Non-pigmented ciliary epithelial cell (primary cell): ENCODE measurements at regions not wholly inside any gene's neighbourhood (a gene's known extent, or its start where the extent isn't known, plus 50 kb on each side); places are given as distances from the start of the nearest gene placed in this dataset.
"Not testable (repeated sequence)": the region's sequence is repeated elsewhere in the genome, so short reads cannot be mapped to it uniquely, and the experiment has no call there.

Experiments
- DNase-seq: peaks from one replicate; pipeline ENCODE4 v3.0.0-alpha.2; 2010; ENCODE audit warnings: low read depth

DNA sequence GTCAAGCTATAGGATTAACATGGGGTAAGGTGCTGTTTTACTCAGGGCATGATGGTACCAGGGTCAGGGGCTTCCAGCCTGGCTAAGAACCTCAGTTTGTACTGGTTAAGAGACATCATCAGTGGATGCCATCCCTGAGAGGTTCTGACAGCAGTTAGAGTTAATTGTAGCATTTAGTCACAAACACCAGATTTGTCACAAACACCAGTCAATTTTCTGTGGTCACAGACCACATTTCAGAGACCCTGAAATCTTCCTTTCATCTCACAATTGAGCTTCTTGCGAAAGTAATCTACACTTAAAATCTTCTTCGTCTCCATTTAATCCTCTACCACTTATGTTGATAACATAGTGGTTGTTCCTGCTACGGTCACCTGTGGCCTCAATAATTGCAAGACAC, 143.0 kb upstream of the EGLN3 start:
- no peak for DNase-seq

DNA sequence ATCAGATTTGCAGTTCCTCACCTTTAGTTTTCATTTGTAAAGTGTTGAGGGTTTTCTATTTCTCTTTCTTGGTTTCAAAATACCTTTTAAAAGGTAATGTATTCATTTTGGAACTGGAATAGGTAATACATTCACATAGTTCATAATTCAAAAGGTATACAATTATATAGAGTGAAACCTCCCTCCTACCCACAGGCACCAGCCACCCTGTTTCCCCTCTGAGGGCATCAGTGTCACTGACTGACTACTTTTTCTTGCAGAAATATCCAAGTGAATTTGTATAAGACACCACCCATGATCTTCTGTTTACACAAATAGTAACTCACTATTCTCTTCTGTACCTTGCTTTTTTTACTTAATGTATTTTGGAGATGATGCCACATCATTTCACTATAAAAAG, 139.6 kb upstream of the EGLN3 start:
- DNase-seq = no peak

DNA sequence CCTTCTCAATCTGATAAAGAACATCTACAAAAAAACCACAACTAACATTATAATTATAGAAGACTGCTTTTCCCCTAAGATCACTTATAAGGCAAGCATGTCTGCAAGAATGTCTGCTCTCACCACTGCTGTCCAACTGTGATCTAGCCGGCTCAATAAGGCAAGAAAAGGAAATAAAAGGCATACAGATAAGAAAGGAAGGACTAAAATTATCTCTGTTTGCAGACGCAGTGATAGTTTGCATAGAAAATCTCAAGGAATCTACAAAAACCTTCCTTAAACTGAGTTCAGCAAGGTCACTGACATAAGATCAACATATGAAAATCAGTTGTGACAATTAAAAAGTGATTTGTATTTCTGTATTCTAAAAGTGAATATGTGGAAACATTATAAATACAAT, 138.0 kb upstream of the EGLN3 start:
- no peak for DNase-seq

DNA sequence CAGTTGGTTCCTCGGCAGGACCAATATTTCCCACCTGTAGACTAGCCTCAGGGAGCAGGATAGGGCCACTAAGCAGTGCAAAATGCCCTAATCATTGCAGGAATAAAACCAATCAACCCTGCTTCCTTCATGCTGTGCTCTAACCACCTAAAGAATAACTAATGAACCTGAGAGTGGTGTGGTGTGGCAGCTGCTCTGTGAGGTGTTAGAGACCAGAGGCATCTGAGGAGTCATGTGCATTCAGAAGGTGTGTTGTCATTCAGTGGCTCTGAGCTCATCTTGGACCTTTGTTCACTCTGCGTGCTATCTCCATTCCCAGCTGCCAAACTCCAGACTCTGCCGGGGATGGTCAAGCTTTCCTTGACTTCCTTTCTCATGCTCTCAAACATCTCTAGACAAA, 136.7 kb upstream of the EGLN3 start:
- DNase-seq = no peak

DNA sequence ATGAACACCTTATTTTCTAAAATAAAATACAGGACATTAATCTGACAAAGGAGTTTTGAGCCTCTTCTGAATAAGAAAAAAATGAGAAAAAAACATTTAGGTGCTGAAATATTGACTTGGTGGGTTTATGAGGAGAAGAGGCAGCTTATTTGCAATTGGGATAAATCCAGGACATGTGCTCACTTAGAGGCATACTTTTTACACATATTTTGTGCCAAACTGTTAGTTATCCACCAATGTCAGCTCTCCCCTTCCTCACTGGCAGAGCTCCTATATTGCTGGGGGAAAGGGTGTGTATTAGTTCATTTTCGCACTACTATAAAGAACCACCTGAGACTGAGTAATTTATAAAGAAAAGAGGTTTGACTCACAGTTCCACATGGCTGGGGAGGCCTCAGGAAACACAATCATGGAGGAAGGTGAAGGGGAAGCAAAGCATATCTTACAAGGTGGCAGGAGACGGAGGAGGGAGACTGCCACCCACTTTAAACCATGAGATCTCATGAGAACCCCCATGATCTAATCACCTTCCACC, 135.4 kb upstream of the EGLN3 start:
- DNase-seq = no peak

DNA sequence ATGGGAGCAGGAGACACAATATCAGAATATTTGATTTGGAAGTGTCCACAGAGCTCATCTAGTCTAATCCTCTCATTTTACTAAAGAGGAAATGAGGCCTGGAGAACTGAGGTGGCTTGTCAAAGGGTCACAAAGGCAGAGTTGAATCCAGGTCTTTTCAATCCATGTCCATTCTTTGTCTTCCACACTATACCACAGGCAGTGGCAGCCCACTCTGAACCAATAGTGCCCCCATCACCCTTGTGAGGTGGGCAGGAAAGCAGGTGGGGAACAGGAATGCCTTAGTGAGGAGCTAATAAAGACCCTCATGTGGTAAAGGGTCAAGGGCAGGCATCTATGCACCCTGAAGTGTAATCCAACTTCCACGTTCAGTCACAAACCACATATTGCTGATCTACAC, 134.8 kb upstream of the EGLN3 start:
- DNase-seq = no peak

DNA sequence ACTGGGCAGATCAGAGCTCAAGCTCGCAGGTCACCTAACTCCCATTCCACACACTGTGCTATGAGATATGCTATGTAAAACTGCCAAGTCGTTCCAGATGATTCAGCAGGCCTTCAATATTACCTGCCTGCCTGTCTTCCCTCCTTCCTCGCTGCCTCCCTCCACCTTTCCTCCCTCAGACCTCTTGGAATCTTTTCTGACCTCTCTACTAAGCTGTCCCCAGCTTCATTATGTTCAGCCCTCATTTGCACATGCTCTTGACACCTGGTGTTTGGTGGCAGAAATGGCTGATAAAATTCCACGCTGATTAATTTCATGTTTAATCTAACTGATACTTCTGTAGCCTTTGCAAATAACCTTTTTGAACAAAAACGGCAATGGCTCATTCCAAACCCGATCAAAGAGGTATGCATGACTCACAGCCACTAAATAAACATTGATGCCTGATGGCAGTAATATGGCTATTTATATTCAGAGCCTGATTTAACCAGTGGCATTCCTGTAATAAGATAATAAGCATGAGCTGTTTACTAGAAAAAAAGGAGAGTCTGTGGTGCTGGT, 130.8 kb upstream of the EGLN3 start:
- DNase-seq = peak; percentile 46

DNA sequence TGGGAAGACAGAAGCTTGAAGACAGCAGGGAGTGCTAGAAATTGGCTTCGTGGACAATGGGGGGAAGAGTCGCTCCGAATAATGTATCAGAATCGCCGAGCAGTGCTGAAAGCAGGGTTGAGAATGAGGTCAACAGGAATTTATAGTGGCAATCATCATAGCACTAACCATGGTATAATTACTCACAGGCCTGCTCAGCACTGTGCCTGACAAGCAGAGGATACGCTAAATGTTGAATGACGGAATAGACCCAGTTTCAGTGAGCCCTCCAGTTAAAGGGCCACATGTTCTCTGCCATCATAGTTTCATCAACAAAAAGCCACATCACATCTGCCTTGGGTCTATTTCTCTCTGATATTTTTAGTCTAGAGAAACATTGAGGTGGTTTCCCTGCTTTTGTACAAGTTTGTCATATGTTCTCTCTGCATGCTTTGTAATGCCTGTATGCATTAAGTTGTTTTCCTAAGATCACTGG, 130.3 kb upstream of the EGLN3 start:
- DNase-seq = peak; percentile 41

DNA sequence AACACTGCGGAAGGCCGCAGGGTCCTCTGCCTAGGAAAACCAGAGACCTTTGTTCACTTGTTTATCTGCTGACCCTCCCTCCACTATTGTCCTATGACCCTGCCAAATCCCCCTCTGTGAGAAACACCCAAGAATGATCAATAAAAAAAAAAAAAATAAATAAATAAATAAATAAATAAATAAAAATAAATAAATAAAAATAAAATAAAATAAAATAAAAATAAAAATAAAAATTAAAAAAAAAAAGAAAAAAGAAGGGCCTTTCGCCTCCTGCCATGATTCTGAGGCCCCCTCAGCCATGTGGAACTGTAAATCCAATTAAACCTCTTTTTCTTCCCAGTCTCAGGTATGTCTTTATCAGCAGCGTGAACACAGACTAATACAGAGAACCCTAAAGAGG, 128.8 kb upstream of the EGLN3 start:
- not testable (repeated sequence) for DNase-seq

DNA sequence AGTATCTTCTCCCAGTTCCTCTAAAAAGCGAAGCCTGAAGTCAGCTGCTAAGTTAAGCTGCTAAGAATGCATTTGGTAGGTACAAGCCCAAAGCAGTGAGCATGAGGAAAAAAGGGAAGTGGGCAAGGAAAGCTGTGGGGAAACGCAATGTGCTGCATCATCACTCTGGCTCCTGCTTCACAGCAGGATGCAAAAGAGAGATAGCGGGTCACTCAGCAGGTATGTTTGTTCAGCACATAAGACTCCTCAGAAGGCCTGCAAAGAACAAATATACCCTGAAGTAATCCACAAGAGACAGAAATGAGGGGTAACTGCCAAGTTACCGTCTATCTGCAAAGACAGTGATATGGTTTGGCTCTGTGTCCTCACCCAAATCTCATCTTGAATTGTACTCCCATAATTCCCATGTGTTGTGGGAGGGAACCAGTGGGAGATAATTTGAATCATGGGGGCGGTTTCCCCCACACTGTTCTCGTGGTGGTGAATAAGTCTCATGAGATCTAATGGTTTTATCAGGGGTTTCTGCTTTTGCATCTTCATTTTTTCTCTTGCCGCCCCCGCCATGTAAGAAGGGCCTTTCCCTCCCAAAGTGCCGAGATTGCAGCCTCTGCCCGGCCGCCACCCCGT, 127.4 kb upstream of the EGLN3 start:
- DNase-seq = peak; percentile 44

DNA sequence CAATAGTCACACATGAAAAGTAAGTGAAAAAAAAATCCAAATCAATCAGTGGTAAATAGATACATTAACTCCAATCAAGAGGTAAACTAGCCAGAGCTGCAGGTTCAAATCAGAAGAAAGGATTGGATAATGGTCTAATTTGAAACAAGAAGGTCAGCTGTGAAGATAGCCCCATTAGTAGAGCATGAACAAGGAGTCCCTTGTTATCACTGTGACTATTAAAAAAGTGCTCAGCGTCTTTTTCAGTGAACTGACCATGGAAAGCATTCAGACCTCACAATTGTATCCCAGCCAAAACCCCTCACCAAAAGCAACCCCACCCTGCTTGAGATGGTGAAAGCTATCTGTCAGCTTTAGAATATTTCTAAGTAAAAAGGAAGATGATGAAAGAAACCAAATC, 125.0 kb upstream of the EGLN3 start:
- no peak for DNase-seq

DNA sequence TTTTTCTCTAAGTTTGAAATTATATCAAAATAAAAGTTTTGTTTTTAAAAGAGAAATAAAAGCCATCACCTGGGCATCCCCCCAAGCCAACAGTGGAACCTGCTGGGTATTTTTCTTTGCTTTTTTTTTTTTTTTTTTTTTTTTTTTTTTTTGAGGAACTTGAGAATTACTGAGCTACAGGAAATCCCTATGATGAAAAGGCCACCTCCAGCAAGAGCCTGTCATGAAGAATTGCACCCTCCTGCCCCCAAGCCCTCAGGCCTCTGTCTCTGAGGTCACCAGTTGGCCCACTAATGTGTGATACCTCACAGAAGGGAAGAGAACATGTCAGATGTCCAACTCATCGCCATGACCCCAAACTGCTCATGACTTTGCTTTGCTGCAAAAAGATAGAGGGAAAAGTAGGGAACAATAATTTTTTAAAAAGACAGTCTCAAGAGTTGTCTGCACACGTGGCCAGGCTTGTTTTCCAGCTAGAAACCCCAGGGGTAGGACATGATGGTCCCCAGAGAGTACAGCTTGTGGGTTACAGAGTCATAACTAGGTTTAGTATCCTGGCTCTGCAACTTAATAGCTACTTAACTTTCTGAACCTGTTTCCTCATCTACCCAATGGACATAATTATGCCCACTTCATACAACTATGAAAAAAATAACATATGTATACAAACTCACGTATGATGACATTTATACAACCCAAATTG, 124.3 kb upstream of the EGLN3 start:
- no peak for DNase-seq

DNA sequence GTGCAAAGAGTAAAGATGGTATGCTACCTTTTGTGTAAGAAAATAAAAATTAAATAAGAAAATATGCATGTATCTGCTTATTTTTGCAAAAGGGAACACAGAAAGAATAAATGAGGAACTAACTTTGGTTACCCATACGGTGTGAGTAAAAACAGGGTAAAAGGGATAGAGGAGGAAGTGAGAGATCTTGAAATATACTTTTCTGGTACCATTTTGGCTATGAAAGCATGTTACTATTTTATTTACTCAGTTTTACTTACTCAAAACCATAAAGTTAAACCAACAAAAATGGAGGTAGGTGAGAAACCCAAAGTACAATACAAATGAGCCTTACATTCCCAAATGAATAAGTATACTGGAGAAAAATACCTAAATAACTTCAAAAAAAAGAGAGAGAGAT, 122.0 kb upstream of the EGLN3 start:
- DNase-seq = no peak

DNA sequence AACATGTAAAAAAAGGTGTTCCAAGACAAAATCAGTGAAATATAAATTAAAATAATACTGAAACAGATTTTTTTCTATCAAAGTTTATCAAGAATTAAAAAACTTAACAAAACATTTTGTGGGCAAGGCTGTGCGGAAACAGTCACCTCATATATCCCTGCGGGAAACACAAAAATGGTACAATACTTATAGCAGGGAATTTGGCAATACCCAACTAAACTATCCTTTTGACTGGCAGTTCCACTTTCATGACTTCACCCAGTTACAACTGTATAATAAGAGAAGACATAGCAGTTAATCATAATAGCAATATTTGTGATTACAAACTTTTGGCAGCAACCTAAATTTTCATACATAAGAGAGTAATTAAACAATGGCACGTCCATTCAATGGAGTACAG, 121.5 kb upstream of the EGLN3 start:
- DNase-seq = no peak

DNA sequence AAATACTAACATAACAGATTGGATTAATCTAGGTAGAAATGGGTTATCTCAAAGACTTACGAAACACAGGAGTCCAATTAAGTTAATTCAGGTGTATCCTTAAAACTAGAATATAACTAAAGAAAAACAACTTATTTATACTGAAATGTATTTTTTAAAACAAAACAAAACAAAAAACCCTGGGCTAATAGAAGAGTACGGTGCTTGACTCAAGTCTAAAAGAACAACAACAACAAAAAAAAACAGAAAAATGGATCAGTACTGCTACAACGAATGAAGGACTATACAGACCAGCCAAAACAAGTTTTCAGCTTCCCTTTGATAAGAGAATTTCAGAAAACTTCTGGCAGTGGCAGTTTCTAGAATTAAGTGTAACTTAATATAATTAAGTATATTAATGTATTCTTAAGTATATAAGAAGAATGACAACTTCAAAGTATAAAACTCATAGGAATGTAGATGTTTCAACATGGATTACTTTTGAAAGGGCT, 120.1 kb upstream of the EGLN3 start:
- DNase-seq = no peak

DNA sequence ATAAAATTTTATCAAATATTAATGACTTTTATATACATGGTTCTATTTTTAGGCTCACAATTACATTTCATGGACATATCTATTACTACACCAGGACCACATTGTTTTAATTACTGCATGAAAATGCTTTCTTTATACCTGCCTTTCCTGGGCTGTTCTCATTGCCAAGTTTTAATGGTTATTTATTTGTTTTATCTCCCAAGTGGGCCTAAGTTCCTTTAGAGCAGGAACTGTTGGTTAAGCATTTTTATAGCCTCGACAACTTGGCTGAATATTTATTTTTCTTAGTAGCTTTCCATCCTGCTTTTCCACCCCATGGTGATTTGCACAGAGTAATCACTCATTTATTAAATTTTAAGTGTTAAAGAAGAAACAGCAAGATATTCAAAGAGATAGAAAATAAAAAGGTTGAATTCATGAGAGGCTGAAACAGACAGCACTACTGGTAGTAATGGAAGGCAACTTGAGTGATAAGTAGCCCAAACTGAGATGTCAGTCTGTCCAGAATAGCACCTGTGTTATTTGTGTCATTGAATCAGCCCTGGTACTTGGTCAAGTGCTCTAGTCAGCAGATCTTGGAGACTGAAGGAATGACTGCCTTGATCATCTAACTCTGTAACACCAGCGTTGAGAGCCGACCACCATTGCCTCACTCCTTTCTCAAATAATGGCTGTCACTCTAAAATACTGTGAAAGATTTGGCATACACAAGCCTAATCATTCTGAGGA, 119.1 kb upstream of the EGLN3 start:
- no peak for DNase-seq

DNA sequence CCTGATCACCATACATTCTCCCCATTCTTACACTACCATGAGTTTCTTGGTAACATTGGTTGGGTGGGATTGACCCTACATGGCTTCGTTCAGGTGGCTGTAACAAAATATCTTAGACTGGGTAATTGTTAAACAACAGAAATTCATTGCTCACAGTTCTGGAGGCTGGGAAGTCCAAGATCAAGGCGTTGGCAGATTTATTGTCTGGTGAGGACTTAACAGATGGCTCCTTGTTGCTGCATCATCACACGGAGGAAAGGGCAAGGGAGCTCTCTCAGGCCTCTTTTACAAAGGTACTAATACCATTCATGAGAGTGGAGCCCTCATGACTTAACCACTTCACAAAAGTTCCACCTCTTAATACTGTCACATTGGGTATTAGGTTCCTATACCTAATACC, 116.7 kb upstream of the EGLN3 start:
- DNase-seq = no peak

DNA sequence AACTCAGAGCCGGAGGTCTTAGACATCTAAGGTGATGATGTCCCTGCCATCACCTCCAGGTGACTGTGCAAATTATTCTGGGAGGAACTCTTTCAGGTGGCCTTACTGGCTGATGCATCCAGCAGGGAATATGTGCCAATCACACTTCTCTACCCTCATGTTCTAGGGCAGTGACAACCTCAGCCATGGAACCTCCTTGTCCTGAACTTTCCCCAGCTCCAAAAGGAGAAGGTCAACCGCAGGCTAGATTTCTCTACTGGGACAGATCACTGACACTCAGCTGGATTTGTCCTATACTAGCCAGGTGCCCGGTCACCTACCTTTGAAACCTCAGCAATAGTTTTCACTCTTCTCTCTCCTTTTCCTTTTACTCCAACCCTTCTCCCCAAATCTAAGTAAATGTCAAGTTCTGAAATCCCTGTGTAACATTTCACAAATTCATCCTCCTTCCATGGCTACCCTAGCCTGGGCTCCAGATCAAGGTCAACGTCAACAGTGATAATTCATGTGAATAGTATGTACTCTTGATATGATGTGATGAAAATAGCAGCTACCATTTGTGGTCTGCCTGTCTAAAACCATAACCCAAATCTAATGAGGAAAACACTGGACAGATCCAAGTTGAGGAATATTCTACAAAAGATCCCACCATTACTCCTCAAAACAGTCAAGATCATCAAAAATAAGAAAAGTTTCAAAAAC, 115.0 kb upstream of the EGLN3 start:
- no peak for DNase-seq

DNA sequence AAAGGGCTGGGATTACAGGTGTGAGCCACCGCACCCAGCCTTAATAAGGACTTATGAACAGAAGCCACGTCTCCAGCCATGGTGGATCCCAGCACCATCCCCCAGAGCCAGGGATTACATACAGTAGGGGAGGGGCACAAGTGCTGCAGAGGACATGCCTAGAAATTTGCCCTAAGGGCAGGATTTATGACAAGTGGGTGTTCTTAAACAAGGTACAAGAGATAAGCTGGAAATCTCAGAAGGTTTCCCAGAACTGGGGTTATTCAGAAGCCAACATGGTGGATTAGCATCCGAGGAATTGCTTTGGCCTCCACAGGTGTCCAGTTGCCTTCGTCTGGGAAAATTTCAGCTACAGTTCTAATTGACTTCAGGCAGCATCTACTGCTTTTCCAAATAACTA, 114.4 kb upstream of the EGLN3 start:
- no peak for DNase-seq

DNA sequence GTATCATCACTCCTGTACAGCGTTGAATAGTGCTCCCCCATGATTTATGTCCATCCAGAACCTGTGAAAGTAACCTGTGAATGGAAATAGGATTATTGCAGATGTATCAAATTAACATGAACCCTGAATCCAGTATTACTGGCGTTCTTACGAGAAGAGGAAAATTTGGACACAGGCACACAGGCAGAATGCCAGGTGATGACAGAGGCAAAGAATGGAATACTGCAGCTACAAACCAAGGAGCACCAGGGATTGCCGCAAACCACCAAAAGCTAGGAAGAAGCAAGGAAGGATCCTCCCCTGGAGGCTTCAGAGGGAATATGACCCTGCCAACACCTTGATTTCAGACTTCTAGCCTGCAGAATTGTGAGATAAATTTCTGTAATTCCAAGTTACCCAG, 113.5 kb upstream of the EGLN3 start:
- DNase-seq = no peak

DNA sequence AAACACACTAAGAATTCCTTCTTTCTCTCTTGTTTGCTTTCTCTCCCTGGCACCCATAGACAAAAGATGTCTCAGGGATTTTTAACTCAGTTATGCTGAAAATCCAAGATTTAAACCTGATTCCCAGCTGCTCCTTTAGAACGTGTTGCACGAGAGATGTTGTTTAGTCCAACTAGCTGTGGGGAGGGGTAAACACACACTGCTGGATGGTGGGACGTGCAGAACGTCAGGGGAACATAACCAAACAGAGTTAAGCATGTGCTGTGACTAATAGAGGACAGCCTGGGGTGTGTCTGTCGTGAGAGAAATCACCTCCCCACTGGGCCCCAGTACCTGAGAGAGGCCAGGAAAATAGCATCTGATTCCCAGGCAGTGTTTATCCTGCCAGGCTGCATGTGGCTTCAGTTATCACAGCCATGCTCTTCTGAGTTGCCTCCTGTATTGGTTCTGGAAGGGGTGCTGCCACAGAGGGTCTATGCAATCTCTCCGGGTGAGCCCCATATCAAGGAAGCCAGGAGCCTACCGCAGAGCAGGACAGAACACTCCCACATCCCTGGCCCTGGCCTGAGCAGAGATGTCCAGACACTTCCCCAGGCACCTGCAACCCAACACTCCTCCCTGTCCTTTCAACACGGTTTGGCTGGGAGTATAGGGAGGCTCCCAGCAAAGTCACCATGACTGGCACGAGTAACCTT, 112.7 kb upstream of the EGLN3 start:
- no peak for DNase-seq
